Mucosa of gallbladder (tissue), 1 donor: ENCODE measurements at regions not wholly inside any gene's neighbourhood (a gene's known extent, or its start where the extent isn't known, plus 50 kb on each side); places are given as distances from the start of the nearest gene placed in this dataset.

Experiments used
- DNase-seq: peaks from one replicate; pipeline ENCODE4 v3.0.0-alpha.2; 2020; ENCODE audit warnings: low spot score
- donor health status: DM: no; HTN: no; CAD: no.

- no peak for DNase-seq
Measured at GRCh38 chr11:104529906-104530305, 366.0 kb upstream of the PDGFD start.

- DNase-seq = no peak
Measured at GRCh38 chr11:104529213-104529612, 365.3 kb upstream of the PDGFD start.

- no peak for DNase-seq
Measured at GRCh38 chr11:104526006-104526405, 362.1 kb upstream of the PDGFD start.

- no peak for DNase-seq
Measured at GRCh38 chr11:104525416-104525815, 361.5 kb upstream of the PDGFD start.

- no peak for DNase-seq
Measured at GRCh38 chr11:104524254-104524653, 360.3 kb upstream of the PDGFD start.

GRCh38 chr11:104523611-104524010 lies 359.7 kb upstream of the PDGFD start:
- DNase-seq = no peak

GRCh38 chr11:104522650-104523049 lies 358.7 kb upstream of the PDGFD start:
- DNase-seq = no peak

GRCh38 chr11:104522123-104522522 lies 358.2 kb upstream of the PDGFD start:
- no peak for DNase-seq

- DNase-seq = no peak
Measured at GRCh38 chr11:104510169-104510568, 346.2 kb upstream of the PDGFD start.

GRCh38 chr11:104490182-104490581 lies 326.2 kb upstream of the PDGFD start:
- DNase-seq = no peak

- no peak for DNase-seq
Measured at GRCh38 chr11:104488561-104488960, 324.6 kb upstream of the PDGFD start.

GRCh38 chr11:104487046-104487806 lies 323.3 kb upstream of the PDGFD start:
- DNase-seq = no peak

GRCh38 chr11:104484804-104485554 lies 321.0 kb upstream of the PDGFD start:
- peak; percentile 30 for DNase-seq

- no peak for DNase-seq
Measured at GRCh38 chr11:104476898-104477297, 313.0 kb upstream of the PDGFD start.

- no peak for DNase-seq
Measured at GRCh38 chr11:104476454-104476853, 312.5 kb upstream of the PDGFD start.

GRCh38 chr11:104467404-104467803 lies 303.5 kb upstream of the PDGFD start:
- DNase-seq = no peak

- DNase-seq = no peak
Measured at GRCh38 chr11:104465321-104465720, 301.4 kb upstream of the PDGFD start.

- no peak for DNase-seq
Measured at GRCh38 chr11:104464691-104465090, 300.7 kb upstream of the PDGFD start.

- DNase-seq = no peak
Measured at GRCh38 chr11:104462341-104462740, 298.4 kb upstream of the PDGFD start.

GRCh38 chr11:104451197-104451893 lies 287.4 kb upstream of the PDGFD start:
- peak; percentile 11 for DNase-seq

GRCh38 chr11:104443387-104443786 lies 279.4 kb upstream of the PDGFD start:
- no peak for DNase-seq

- no peak for DNase-seq
Measured at GRCh38 chr11:104442321-104442720, 278.4 kb upstream of the PDGFD start.

GRCh38 chr11:104435494-104435893 lies 271.5 kb upstream of the PDGFD start:
- DNase-seq = no peak
